ENCODE measurements at regions not wholly inside any gene's neighbourhood (a gene's known extent, or its start where the extent isn't known, plus 50 kb on each side); places are given as distances from the start of the nearest gene placed in this dataset.
A peak's percentile ranks its signal among the peaks of the same experiment; 100 is the strongest.

DNA sequence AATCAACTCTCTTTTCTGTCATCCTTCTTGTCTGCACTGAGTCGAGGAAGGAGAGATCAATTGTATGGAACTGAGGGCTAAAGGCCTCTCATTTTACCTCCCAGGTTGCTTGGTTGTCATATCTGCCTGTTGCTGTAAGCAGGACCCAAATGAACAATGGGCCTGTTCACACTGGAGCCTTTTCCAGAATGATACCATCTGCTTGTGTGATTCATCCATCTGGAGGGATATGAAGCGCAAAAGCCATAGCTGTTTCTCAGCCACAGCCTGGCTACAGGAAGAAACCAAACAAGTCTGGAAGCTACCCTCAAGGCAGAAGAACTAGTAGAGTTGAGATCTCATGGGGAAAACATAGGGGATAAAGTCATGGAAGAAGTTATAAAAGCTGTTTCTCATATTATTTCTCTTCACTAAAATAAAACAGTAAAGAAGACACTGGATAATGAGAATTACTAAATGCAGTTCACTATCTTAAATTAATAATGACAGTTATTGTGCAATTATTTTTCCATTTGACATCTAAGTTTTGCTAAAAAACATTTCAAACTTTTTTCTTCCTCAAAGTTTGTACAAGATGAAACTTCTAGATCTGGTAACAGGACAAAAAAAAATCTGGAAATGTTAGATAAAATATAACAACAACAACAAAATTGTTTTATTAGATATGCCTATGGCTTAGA, 106.3 kb downstream of the SPTSSA start:
- Histone ChIP-seq H3K36me3 (ENCODE audit: control insufficient read depth in 2 of 2, extremely low read depth in 1 of 2, insufficient read depth in 2 of 2, low read length in 2 of 2) (no peaks in the 10 kb centered on the region), H2AFZ (ENCODE audit: low read depth, low read length) (no peak overlapping the region), H3K9me1 (replicated peaks; ENCODE audit: control insufficient read depth, extremely low read depth, insufficient read depth, low read length) (no peaks in the 10 kb centered on the region), H3K79me2 (ENCODE audit: control insufficient read depth, insufficient read depth, low read length) (no peaks in the 10 kb centered on the region), H3K4me2 (ENCODE audit: insufficient read depth, low read length) (no peak overlapping the region), H3K27ac (ENCODE audit: insufficient read depth, low read depth, low read length) (no peak overlapping the region), H3K9ac (replicated peaks; ENCODE audit: extremely low read depth, insufficient read depth, low read length) (no peak overlapping the region), H4K20me1 (replicated peaks; ENCODE audit: control insufficient read depth, extremely low read depth, insufficient read depth, low read length) (no peaks in the 10 kb centered on the region), H3K4me1 (ENCODE audit: control insufficient read depth, extremely low read depth, insufficient read depth, low read length) (no peaks in the 10 kb centered on the region), H3K4me3 (replicated peaks in 1 of 3; ENCODE audit: insufficient read depth in 1 of 3, low read depth in 1 of 3, low read length in 3 of 3) (no peak overlapping the region), H3K9me3 (replicated peaks; ENCODE audit: control insufficient read depth, insufficient read depth, low read length) (no peaks in the 10 kb centered on the region), H3K27me3 (ENCODE audit: control insufficient read depth in 2 of 2, insufficient read depth in 2 of 2, low read length in 2 of 2) (no peaks in the 10 kb centered on the region)
- TF ChIP-seq EZH2 (IDR thresholded peaks at IDR 0.05; ENCODE audit: borderline replicate concordance, low read depth, low read length, severe bottlenecking) (no peak), FOS (IDR thresholded peaks at IDR 0.05; ENCODE audit: borderline replicate concordance, insufficient read depth, low read length) (no peak), GATA2 (IDR thresholded peaks at IDR 0.05; ENCODE audit: insufficient read depth, insufficient read length, low read depth, low read length) (no peak), MYC (IDR thresholded peaks at IDR 0.05; ENCODE audit: low read depth, low read length) (no peak), POLR2A (IDR thresholded peaks at IDR 0.05; ENCODE audit: low read depth, low read length) (no peak), JUN (IDR thresholded peaks at IDR 0.05; ENCODE audit: borderline replicate concordance, insufficient read depth, insufficient read length, low read depth) (no peak), POLR2AphosphoS5 (IDR thresholded peaks at IDR 0.05; ENCODE audit: insufficient read depth, low read depth, low read length) (no peak)
- TF ChIP-seq, protein P1, sequence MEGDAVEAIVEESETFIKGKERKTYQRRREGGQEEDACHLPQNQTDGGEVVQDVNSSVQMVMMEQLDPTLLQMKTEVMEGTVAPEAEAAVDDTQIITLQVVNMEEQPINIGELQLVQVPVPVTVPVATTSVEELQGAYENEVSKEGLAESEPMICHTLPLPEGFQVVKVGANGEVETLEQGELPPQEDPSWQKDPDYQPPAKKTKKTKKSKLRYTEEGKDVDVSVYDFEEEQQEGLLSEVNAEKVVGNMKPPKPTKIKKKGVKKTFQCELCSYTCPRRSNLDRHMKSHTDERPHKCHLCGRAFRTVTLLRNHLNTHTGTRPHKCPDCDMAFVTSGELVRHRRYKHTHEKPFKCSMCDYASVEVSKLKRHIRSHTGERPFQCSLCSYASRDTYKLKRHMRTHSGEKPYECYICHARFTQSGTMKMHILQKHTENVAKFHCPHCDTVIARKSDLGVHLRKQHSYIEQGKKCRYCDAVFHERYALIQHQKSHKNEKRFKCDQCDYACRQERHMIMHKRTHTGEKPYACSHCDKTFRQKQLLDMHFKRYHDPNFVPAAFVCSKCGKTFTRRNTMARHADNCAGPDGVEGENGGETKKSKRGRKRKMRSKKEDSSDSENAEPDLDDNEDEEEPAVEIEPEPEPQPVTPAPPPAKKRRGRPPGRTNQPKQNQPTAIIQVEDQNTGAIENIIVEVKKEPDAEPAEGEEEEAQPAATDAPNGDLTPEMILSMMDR (IDR thresholded peaks at IDR 0.05; ENCODE audit: extremely low read depth in 1 of 2, insufficient read depth in 1 of 2, low read depth in 1 of 2, low read length in 2 of 2), result no peak
- TF ChIP-seq, protein P2, sequence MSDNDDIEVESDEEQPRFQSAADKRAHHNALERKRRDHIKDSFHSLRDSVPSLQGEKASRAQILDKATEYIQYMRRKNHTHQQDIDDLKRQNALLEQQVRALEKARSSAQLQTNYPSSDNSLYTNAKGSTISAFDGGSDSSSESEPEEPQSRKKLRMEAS (IDR thresholded peaks at IDR 0.05; ENCODE audit: insufficient read depth, insufficient read length), result no peak
- POLR2A ChIA-PET, result no interaction called here
- no TSS peak for BruUV-seq (replicated peaks)
- dilution Hi-C loops (cut with MboI; ENCODE audit: extremely low pct_ligation_motif_present, low sequenced_read_pairs) (no loop called here), intact Hi-C loops (cut with micrococcal nuclease) (no loop called here)
- CTCF ChIA-PET, result interaction anchor here (0.6 to 1.2 kb wide), 6 partner anchors 11 to 571 kb away, joined by 3 to 4 read pairs (median 3); no protein-coding TSS in a partner anchor
- FAIRE-seq (no peak), DNase-seq (ENCODE audit: low read depth, low spot score) (peak; percentile 48)

Data from endothelial cell of umbilical vein (primary cell).